Colonic mucosa (tissue), 4 donors: ENCODE measurements at regions not wholly inside any gene's neighbourhood (a gene's known extent, or its start where the extent isn't known, plus 50 kb on each side); places are given as distances from the start of the nearest gene placed in this dataset.

Experiments used
- DNase-seq: peaks from one replicate; pipeline ENCODE4 v3.0.0-alpha.2; 2020
- H3K27ac ChIP-seq: fragments of 200-600 bp; one replicate; pipeline ENCODE4 v1.8.0; 2021
- H3K27me3 ChIP-seq: fragments of 200-600 bp; one replicate; pipeline ENCODE4 v1.8.0; 2021
- H3K36me3 ChIP-seq: fragments of 200-600 bp; one replicate; pipeline ENCODE4 v1.8.0; 2021
- H3K4me1 ChIP-seq: fragments of 200-600 bp; one replicate; pipeline ENCODE4 v1.8.0; 2021; ENCODE audit warnings: mild to moderate bottlenecking
- H3K4me3 ChIP-seq: fragments of 200-600 bp; one replicate; pipeline ENCODE4 v1.8.0; 2021
- H3K9ac ChIP-seq, 2 donors: one replicate each; pipeline ENCODE4 v1.7.0; 2013; ENCODE audit warnings: control low read depth in 2 of 2, low read depth in 2 of 2, low read length in 2 of 2
- H3K9me3 ChIP-seq: fragments of 200-600 bp; one replicate; pipeline ENCODE4 v1.8.0; 2021
- intact Hi-C: fragments of 100-400 bp; cut with DNase I; formaldehyde crosslinking; loops from one replicate; pipeline ENCODE4 v1.14.1; 2022
- TF ChIP-seq, protein P1 (sequence below): fragments of 200-600 bp; IDR thresholded peaks from one replicate; pipeline ENCODE4 v1.8.0; 2022; ENCODE audit warnings: antibody characterized with exemption, mild to moderate bottlenecking
- donor health status: healthy.
- donor health status: DM: no; HTN: no; CAD: no.
- donor health status: DM: no; HTN: no; CAD: no.

GRCh38 chr16:79712276-79712675 lies 111.7 kb upstream of the MAF start:
- peak; percentile 42 for DNase-seq
- Histone ChIP-seq H3K9me3 (no peaks in the 10 kb centered on the region), H3K4me3 (no peak overlapping the region), H3K27me3 (no peaks in the 10 kb centered on the region), H3K27ac (no peak overlapping the region), H3K9ac (no peak overlapping the region), H3K4me1 (no peaks in the 10 kb centered on the region), H3K36me3 (no peaks in the 10 kb centered on the region)
- TF ChIP-seq, protein P1, sequence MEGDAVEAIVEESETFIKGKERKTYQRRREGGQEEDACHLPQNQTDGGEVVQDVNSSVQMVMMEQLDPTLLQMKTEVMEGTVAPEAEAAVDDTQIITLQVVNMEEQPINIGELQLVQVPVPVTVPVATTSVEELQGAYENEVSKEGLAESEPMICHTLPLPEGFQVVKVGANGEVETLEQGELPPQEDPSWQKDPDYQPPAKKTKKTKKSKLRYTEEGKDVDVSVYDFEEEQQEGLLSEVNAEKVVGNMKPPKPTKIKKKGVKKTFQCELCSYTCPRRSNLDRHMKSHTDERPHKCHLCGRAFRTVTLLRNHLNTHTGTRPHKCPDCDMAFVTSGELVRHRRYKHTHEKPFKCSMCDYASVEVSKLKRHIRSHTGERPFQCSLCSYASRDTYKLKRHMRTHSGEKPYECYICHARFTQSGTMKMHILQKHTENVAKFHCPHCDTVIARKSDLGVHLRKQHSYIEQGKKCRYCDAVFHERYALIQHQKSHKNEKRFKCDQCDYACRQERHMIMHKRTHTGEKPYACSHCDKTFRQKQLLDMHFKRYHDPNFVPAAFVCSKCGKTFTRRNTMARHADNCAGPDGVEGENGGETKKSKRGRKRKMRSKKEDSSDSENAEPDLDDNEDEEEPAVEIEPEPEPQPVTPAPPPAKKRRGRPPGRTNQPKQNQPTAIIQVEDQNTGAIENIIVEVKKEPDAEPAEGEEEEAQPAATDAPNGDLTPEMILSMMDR = no peak
- intact Hi-C loops = no loop called here

- H3K27ac ChIP-seq = no peak overlapping the region
Observed at GRCh38 chr16:79707876-79708275, 107.3 kb upstream of the MAF start.

DNA sequence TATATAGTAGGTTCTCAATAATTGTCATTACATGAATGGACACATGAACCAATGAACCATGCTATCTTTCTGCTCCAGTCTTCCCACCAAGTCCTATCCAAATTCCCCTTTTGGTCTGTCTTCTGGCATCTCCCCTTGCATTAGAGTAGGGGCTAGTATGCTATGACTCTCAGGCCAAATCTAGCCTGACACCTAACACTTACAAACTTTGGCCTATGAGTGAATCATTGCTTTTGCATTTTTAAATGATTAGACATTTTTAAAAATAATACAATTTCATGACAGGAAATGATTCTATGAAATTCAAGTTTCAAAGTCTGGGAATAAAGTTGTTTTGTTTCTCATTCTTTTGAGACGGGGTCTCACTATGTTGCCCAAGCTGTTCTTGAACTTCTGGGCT lies 102.5 kb upstream of the MAF start:
- Histone ChIP-seq H3K36me3 (no peaks in the 10 kb centered on the region), H3K9ac (no peak overlapping the region), H3K4me3 (no peak overlapping the region), H3K4me1 (no peaks in the 10 kb centered on the region), H3K9me3 (no peaks in the 10 kb centered on the region), H3K27ac (no peak overlapping the region), H3K27me3 (no peaks in the 10 kb centered on the region)
- TF ChIP-seq, protein P1 = no peak
- DNase-seq = no peak
- intact Hi-C loops = no loop called here

More at GRCh38 chr16:79707876-79708275, 107.3 kb upstream of the MAF start:
- Histone ChIP-seq H3K9me3 (no peaks in the 10 kb centered on the region), H3K27me3 (no peaks in the 10 kb centered on the region), H3K4me1 (no peaks in the 10 kb centered on the region), H3K4me3 (no peak overlapping the region), H3K36me3 (no peaks in the 10 kb centered on the region), H3K9ac (no peak overlapping the region)
- intact Hi-C loops = no loop called here
- TF ChIP-seq, protein P1 = no peak
- peak; percentile 35 for DNase-seq

DNA sequence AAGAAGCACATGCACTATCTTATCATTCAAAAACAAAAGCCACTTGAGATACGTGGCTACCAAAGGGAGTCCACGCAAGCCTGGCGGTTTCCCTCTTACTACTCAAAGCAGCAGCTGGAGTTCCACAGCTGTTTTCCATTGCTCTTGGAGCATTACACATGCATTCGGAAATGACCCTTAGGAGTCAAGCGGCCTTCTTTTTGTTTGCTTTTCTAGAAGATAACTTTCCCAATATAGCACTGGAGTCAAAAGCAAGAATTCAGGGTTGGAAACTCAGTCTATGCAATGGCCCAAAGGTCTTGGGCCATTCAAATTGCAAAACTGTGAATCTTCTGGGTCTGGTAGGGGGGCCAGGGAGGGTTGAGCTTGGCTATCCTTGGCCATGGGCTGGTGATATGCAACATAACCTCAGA lies 97.8 kb upstream of the MAF start:
- no peak for DNase-seq
- H3K27ac ChIP-seq = no peak overlapping the region

DNA sequence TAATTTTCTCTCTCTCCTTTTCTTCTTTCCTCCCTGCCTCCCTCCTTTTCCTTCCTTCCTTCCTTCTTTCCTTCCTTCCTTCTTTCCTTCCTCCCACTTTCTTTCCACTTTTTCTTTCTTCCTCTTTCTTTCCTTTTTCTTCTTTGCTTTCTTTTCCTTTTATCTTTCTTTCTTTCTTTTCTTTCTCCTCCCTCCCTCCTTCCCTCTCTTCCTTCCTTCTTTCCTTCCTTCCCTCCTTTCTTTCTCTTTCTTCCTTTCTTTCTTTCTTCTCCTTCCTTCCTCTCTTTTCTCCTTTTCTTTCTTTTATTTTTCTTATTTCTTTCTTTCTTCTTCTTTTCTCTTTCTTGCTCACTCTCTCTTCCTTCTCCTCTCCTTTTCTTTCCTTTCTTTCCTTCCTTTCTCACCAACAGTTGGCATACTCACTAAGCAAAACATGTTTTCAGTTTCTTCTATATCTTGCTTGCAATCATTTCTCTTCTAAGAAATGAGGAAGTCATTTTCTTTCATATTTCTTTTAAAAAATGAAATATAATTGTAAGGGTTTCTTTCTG lies 97.1 kb upstream of the MAF start:
- Histone ChIP-seq H3K4me3 (no peak overlapping the region), H3K4me1 (no peaks in the 10 kb centered on the region), H3K27me3 (no peaks in the 10 kb centered on the region), H3K27ac (no peak overlapping the region), H3K9me3 (no peaks in the 10 kb centered on the region), H3K9ac (no peak overlapping the region), H3K36me3 (no peaks in the 10 kb centered on the region)
- DNase-seq = no peak
- TF ChIP-seq, protein P1 = no peak
- intact Hi-C loops = no loop called here

More for the DNA sequence above, 97.8 kb upstream of the MAF start:
- no peak overlapping the region for H3K9ac ChIP-seq
- H3K9me3 ChIP-seq = no peaks in the 10 kb centered on the region
- H3K4me3 ChIP-seq = no peak overlapping the region
- no peaks in the 10 kb centered on the region for H3K27me3 ChIP-seq
- intact Hi-C loops = no loop called here
- H3K4me1 ChIP-seq = no peaks in the 10 kb centered on the region
- no peaks in the 10 kb centered on the region for H3K36me3 ChIP-seq
- TF ChIP-seq, protein P1 = no peak
